ENCODE measurements at regions not wholly inside any gene's neighbourhood (a gene's known extent, or its start where the extent isn't known, plus 50 kb on each side); places are given as distances from the start of the nearest gene placed in this dataset.

GRCh38 chr3:72013084-72013483 is 228.1 kb upstream of the PROK2 start:
- H3K27me3 Mint-ChIP-seq = peaks cover 34% of the 10 kb centered on the region

GRCh38 chr3:72012363-72012762 is 227.4 kb upstream of the PROK2 start:
- DNase-seq (ENCODE audit: low spot score in 2 of 2) (no peak), ATAC-seq (replicated peaks; ENCODE audit: extremely low read depth, poor library complexity, severe bottlenecking) (no peak)
- Mint-ChIP-seq H3K36me3 (ENCODE audit: insufficient read depth) (no peaks in the 10 kb centered on the region), H3K4me1 (no peaks in the 10 kb centered on the region), H3K27ac (ENCODE audit: low read depth) (no peak overlapping the region), H3K9me3 (no peaks in the 10 kb centered on the region), H3K27me3 (peaks cover 34% of the 10 kb centered on the region), H3K4me3 (no peak overlapping the region)

More at GRCh38 chr3:72013084-72013483, 228.1 kb upstream of the PROK2 start:
- H3K4me1 Mint-ChIP-seq = no peaks in the 10 kb centered on the region
- no peaks in the 10 kb centered on the region for H3K36me3 Mint-ChIP-seq (ENCODE audit: insufficient read depth)
- DNase-seq (ENCODE audit: low spot score in 2 of 2) (no peak), ATAC-seq (replicated peaks; ENCODE audit: extremely low read depth, poor library complexity, severe bottlenecking) (no peak)
- no peak overlapping the region for H3K27ac Mint-ChIP-seq (ENCODE audit: low read depth)
- no peak overlapping the region for H3K4me3 Mint-ChIP-seq
- no peaks in the 10 kb centered on the region for H3K9me3 Mint-ChIP-seq

GRCh38 chr3:72011485-72011884 is 226.5 kb upstream of the PROK2 start:
- H3K9me3 Mint-ChIP-seq = no peaks in the 10 kb centered on the region
- ATAC-seq (replicated peaks; ENCODE audit: extremely low read depth, poor library complexity, severe bottlenecking) (no peak), DNase-seq (ENCODE audit: low spot score in 2 of 2) (no peak)
- no peak overlapping the region for H3K4me3 Mint-ChIP-seq
- no peak overlapping the region for H3K27ac Mint-ChIP-seq (ENCODE audit: low read depth)
- H3K36me3 Mint-ChIP-seq (ENCODE audit: insufficient read depth) = no peaks in the 10 kb centered on the region
- H3K4me1 Mint-ChIP-seq = no peaks in the 10 kb centered on the region
- peaks cover 34% of the 10 kb centered on the region for H3K27me3 Mint-ChIP-seq

GRCh38 chr3:72009851-72010443 is 225.0 kb upstream of the PROK2 start:
- no peak for ATAC-seq (replicated peaks; ENCODE audit: extremely low read depth, poor library complexity, severe bottlenecking)
- DNase-seq (ENCODE audit: low spot score in 2 of 2) = no peak
- Mint-ChIP-seq H3K9me3 (no peaks in the 10 kb centered on the region), H3K27ac (ENCODE audit: low read depth) (no peak overlapping the region), H3K4me1 (no peaks in the 10 kb centered on the region), H3K27me3 (peaks cover 40% of the 10 kb centered on the region), H3K36me3 (ENCODE audit: insufficient read depth) (no peaks in the 10 kb centered on the region), H3K4me3 (no peak overlapping the region)

- Mint-ChIP-seq H3K9me3 (no peaks in the 10 kb centered on the region), H3K4me3 (no peak overlapping the region), H3K27me3 (peaks cover 47% of the 10 kb centered on the region), H3K36me3 (ENCODE audit: insufficient read depth) (no peaks in the 10 kb centered on the region), H3K4me1 (no peaks in the 10 kb centered on the region), H3K27ac (ENCODE audit: low read depth) (no peak overlapping the region)
- ATAC-seq (replicated peaks; ENCODE audit: extremely low read depth, poor library complexity, severe bottlenecking) (no peak), DNase-seq (ENCODE audit: low spot score in 2 of 2) (no peak)
Observed at GRCh38 chr3:72008226-72008996, 223.5 kb upstream of the PROK2 start.

- H3K4me3 Mint-ChIP-seq = no peak overlapping the region
- no peaks in the 10 kb centered on the region for H3K9me3 Mint-ChIP-seq
- ATAC-seq (replicated peaks; ENCODE audit: extremely low read depth, poor library complexity, severe bottlenecking) (no peak), DNase-seq (ENCODE audit: low spot score in 2 of 2) (no peak)
- no peaks in the 10 kb centered on the region for H3K36me3 Mint-ChIP-seq (ENCODE audit: insufficient read depth)
- no peak overlapping the region for H3K27ac Mint-ChIP-seq (ENCODE audit: low read depth)
- H3K4me1 Mint-ChIP-seq = no peaks in the 10 kb centered on the region
- H3K27me3 Mint-ChIP-seq = peaks cover 53% of the 10 kb centered on the region
Observed at GRCh38 chr3:72006631-72007556, 221.9 kb upstream of the PROK2 start.

GRCh38 chr3:72004749-72005292 is 219.9 kb upstream of the PROK2 start:
- no peaks in the 10 kb centered on the region for H3K36me3 Mint-ChIP-seq (ENCODE audit: insufficient read depth)
- peaks cover 39% of the 10 kb centered on the region for H3K27me3 Mint-ChIP-seq
- H3K9me3 Mint-ChIP-seq = no peaks in the 10 kb centered on the region
- H3K4me3 Mint-ChIP-seq = no peak overlapping the region
- H3K27ac Mint-ChIP-seq (ENCODE audit: low read depth) = no peak overlapping the region
- DNase-seq (ENCODE audit: low spot score in 2 of 2) (no peak), ATAC-seq (replicated peaks; ENCODE audit: extremely low read depth, poor library complexity, severe bottlenecking) (no peak)
- no peaks in the 10 kb centered on the region for H3K4me1 Mint-ChIP-seq

GRCh38 chr3:72003936-72004335 is 219.0 kb upstream of the PROK2 start:
- Mint-ChIP-seq H3K27ac (ENCODE audit: low read depth) (no peak overlapping the region), H3K27me3 (peaks cover 30% of the 10 kb centered on the region)
- ATAC-seq (replicated peaks; ENCODE audit: extremely low read depth, poor library complexity, severe bottlenecking) = no peak

GRCh38 chr3:72001758-72002157 is 216.8 kb upstream of the PROK2 start:
- no peaks in the 10 kb centered on the region for H3K36me3 Mint-ChIP-seq (ENCODE audit: insufficient read depth)
- no peak overlapping the region for H3K27ac Mint-ChIP-seq (ENCODE audit: low read depth)
- no peak for DNase-seq (ENCODE audit: low spot score in 2 of 2)
- no peak overlapping the region for H3K4me3 Mint-ChIP-seq
- no peaks in the 10 kb centered on the region for H3K4me1 Mint-ChIP-seq
- ATAC-seq (replicated peaks; ENCODE audit: extremely low read depth, poor library complexity, severe bottlenecking) = no peak
- peaks cover 28% of the 10 kb centered on the region for H3K27me3 Mint-ChIP-seq
- no peaks in the 10 kb centered on the region for H3K9me3 Mint-ChIP-seq

More at GRCh38 chr3:72003936-72004335, 219.0 kb upstream of the PROK2 start:
- no peaks in the 10 kb centered on the region for H3K4me1 Mint-ChIP-seq
- DNase-seq (ENCODE audit: low spot score in 2 of 2) = no peak
- H3K9me3 Mint-ChIP-seq = no peaks in the 10 kb centered on the region
- no peak overlapping the region for H3K4me3 Mint-ChIP-seq
- H3K36me3 Mint-ChIP-seq (ENCODE audit: insufficient read depth) = no peaks in the 10 kb centered on the region

- no peaks in the 10 kb centered on the region for H3K4me1 Mint-ChIP-seq
- ATAC-seq (replicated peaks; ENCODE audit: extremely low read depth, poor library complexity, severe bottlenecking) = no peak
- H3K36me3 Mint-ChIP-seq (ENCODE audit: insufficient read depth) = no peaks in the 10 kb centered on the region
- DNase-seq (ENCODE audit: low spot score in 2 of 2) = no peak
- H3K4me3 Mint-ChIP-seq = no peak overlapping the region
- H3K27ac Mint-ChIP-seq (ENCODE audit: low read depth) = no peak overlapping the region
- H3K9me3 Mint-ChIP-seq = no peaks in the 10 kb centered on the region
- H3K27me3 Mint-ChIP-seq = peaks cover 27% of the 10 kb centered on the region
Observed at GRCh38 chr3:71998995-71999673, 214.2 kb upstream of the PROK2 start.

- Mint-ChIP-seq H3K4me1 (no peaks in the 10 kb centered on the region), H3K4me3 (no peak overlapping the region), H3K27ac (ENCODE audit: low read depth) (no peak overlapping the region), H3K27me3 (peaks cover 20% of the 10 kb centered on the region), H3K9me3 (no peaks in the 10 kb centered on the region), H3K36me3 (ENCODE audit: insufficient read depth) (no peaks in the 10 kb centered on the region)
- DNase-seq (ENCODE audit: low spot score in 2 of 2) (no peak), ATAC-seq (replicated peaks; ENCODE audit: extremely low read depth, poor library complexity, severe bottlenecking) (no peak)
Observed at GRCh38 chr3:71997066-71997653, 212.2 kb upstream of the PROK2 start.

GRCh38 chr3:71994906-71995305 is 210.0 kb upstream of the PROK2 start:
- no peaks in the 10 kb centered on the region for H3K36me3 Mint-ChIP-seq (ENCODE audit: insufficient read depth)
- H3K27me3 Mint-ChIP-seq = peaks cover 17% of the 10 kb centered on the region
- no peak overlapping the region for H3K4me3 Mint-ChIP-seq
- no peak for DNase-seq (ENCODE audit: low spot score in 2 of 2)
- no peak for ATAC-seq (replicated peaks; ENCODE audit: extremely low read depth, poor library complexity, severe bottlenecking)
- H3K9me3 Mint-ChIP-seq = no peaks in the 10 kb centered on the region
- H3K27ac Mint-ChIP-seq (ENCODE audit: low read depth) = no peak overlapping the region
- H3K4me1 Mint-ChIP-seq = no peaks in the 10 kb centered on the region

Data from central memory CD8-positive, alpha-beta T cell (primary cell).